GM19372 (cell line): ENCODE measurements at regions not wholly inside any gene's neighbourhood (a gene's known extent, or its start where the extent isn't known, plus 50 kb on each side); places are given as distances from the start of the nearest gene placed in this dataset.
"Not testable (repeated sequence)": the region's sequence is repeated elsewhere in the genome, so short reads cannot be mapped to it uniquely, and the experiment has no call there.

Source experiments
- ATAC-seq: cut with Tn5 transposase; IDR thresholded peaks from one replicate; pipeline ENCODE4 v1.9.1; 2021; ENCODE audit warnings: mild to moderate bottlenecking, low read depth, moderate library complexity; ENCODE audit not compliant: unreplicated experiment

DNA sequence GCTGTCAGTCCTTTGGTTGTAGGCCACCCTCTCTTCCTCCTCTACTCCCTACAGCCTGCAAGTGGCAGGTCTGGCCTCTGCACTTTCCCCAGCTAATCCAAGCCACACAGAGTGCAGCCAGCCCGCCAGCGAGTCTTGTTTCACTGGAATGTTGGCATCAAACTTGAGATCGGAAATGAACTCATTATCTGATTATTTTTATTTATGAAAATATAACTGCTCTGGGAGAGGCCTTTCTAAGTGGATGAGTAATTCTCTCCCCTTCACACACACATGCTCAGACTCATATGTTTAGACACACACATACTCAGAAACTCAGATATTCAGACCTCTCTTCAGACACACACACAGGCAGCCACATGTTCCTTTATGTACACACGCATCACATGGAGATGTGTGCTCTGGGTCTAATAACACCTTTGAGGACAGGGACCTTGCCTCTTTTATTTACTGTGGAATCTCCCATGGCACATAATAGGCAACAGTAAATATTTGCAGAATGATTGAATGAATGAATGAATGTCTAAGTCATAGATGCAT, 151.3 kb downstream of the ZFP36L2 start:
- ATAC-seq, result no peak

DNA sequence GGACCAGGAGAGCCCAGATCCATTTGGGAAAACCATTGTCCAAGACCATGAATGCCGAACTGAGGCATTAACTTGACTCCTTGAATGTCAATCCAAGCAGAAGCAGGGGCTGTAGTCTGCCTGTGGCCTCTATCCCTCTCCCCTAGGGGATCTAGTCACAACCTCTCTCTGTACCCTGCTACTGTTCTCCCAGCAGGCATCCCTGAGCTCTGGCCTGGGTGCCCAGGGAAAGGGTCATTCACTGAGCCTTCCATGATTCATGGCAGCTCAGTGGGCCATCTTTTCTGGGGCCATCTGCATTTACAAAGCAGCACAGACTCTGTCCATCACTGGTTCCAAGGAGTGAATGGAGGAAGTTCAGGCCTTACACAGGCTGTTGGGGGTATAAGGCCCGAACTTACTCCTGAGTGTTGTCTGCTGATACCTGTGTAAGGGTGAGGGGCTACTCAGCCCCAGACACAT, 151.8 kb downstream of the ZFP36L2 start:
- ATAC-seq, result no peak

- no peak for ATAC-seq
These were observed 152.4 kb downstream of the ZFP36L2 start for GRCh38 chr2:43074052-43074451.

GRCh38 chr2:43073401-43073825, 153.0 kb downstream of the ZFP36L2 start:
- no peak for ATAC-seq

DNA sequence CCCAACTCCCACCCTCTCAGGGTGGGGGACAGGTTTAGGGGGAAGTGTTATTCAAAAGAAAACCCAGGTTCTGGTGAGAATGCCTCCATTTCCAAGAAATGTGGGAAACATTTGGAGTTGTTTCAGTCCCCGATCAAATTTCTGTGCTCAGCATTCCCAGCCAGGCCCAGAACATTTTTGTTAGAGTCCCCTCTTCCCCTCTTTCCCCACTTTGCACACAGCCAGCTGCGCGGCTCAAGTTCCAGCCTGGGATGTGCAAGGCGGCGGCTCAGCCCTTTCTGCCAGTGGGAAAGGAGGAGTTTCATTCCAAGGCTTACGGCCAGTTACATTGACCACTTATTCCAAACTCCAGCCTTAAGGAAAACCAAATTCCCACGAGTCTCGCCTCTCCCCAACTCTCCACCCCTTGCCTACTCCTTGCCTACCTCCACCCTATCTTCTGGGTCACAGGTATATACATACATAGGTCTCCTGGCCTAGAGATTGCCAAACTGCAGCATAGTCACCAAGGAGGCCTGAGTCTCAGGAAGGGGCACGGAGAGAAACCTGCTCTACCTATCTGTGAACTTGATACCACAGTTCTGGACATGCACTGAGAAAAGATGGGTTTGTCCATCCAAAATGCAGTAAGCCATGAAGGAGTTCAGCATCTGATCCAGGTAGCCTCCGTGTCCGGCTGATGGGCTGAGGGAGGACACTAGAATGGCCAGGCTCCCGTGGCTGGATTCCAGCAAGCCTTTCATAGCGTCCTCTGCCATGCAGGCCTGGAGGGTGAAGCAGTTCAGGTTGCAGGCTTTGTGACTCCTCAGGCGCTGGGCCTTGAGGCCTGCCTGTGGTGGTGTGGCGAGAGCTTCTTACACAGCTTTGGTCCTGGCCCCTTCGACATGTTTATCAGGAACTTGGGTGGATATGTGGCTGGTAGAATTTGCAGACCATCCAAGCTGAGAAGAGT, 154.5 kb downstream of the ZFP36L2 start:
- ATAC-seq, result no peak

DNA sequence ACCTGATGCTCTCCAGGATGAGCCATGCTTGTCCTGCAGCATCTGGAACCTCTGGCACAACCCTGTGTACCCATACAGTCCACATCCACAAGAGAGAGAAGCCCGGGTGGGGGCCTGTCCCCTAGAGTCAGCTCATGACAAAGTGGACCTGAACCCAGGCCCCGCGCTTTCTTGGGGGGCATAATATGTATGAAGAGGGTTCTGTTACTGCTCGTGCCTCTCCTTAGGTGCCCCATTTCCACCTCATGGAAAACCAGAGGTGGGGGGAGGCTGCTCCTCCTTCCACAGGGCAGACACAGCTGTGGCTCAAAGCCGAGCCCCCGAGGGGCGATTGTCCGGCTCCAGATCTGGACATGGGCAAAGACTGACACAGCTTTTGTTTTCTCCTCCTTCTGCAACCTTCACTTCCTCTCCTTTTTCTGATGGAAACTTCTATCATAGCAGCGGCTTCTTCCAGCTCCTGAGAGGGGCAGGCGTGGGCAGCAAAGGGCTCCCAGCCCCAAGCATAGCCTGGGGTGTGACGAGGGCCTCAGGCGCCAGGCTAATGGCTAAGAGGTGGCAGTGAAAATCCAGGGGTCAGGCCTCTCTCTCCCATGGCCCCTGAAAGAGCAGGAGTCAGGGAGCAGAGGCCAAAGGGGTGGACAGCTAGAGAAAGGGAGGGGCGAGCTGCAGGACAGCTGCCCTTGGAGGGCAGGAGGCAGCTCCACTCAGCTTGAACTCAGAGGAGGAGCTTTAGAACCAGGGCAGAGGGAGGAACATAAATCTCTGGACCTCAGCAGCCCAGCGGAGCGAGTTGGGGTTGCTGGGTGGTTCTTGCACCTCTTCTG, 155.5 kb downstream of the ZFP36L2 start:
- no peak for ATAC-seq

GRCh38 chr2:43070030-43070429, 156.4 kb downstream of the ZFP36L2 start:
- no peak for ATAC-seq

DNA sequence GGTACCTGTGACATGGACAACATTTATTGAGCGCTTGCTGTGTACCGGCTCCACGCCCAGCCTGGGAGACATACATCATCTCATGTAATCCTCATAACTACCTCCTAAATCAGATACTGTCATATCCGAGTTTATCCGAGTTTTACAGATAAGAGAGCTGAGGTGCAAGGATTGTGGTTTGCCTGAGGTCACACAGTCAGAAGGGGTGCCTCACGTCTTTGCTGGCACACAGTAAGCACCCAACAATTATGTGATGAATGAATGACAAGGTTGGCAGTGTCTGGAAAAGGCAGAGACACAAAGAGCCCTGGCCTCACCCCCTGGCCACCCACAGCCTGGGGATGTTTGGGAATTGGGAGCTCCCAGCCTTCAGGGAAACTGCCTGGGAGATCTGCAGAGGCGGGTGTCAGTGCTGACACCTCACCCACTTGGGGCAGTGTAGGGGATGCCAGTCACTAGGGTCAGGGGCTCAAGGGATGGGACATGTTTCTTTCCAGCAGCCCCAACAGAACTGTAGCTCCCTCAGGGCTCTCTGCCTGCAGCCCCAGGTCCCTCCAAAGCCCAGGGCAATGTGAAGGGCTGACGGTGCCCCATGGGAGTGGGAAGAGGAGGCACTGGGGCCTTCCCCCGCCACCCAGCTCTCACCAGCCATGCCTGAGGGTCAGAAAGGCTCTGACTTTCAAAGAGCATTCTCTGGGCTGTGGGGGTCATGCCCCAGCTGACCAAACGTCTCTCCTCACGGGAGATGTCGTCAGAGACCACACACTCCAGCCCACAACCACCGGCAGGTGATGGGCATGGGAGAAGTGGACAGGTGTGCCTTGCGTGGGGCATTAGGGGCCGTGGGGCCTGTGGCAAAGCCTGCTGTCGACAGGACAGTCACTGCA, 157.5 kb downstream of the ZFP36L2 start:
- no peak for ATAC-seq

GRCh38 chr2:43068041-43068533, 158.3 kb downstream of the ZFP36L2 start:
- ATAC-seq, result no peak

- ATAC-seq, result no peak
These were observed 159.0 kb downstream of the ZFP36L2 start for GRCh38 chr2:43067254-43068040.

GRCh38 chr2:43066541-43067253, 159.7 kb downstream of the ZFP36L2 start:
- ATAC-seq, result not testable (repeated sequence)

DNA sequence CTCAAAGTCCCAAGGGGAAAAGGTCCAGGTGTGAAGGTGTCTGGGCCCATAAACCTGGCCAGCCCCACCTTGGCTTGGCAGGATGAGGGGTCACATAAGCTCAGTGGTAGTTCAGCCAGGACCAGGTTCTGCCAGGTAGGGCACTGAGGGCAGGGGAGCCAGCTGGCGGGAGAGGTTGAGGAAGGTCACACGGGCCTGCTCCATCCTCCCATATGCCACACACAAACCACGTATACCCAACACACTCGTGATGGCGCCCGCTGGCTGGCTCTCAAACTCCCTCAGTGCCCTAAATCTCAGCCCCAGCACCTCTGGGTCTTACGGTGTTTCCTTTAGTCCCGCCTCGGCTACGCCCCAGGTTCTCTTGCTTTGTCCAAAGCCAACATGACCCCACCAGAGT, 160.5 kb downstream of the ZFP36L2 start:
- no peak for ATAC-seq

- no peak for ATAC-seq
These were observed 161.4 kb downstream of the ZFP36L2 start for GRCh38 chr2:43065036-43065435.

- not testable (repeated sequence) for ATAC-seq
These were observed 163.3 kb downstream of the ZFP36L2 start for GRCh38 chr2:43063096-43063495.

GRCh38 chr2:43062058-43062457, 164.3 kb downstream of the ZFP36L2 start:
- ATAC-seq, result no peak

DNA sequence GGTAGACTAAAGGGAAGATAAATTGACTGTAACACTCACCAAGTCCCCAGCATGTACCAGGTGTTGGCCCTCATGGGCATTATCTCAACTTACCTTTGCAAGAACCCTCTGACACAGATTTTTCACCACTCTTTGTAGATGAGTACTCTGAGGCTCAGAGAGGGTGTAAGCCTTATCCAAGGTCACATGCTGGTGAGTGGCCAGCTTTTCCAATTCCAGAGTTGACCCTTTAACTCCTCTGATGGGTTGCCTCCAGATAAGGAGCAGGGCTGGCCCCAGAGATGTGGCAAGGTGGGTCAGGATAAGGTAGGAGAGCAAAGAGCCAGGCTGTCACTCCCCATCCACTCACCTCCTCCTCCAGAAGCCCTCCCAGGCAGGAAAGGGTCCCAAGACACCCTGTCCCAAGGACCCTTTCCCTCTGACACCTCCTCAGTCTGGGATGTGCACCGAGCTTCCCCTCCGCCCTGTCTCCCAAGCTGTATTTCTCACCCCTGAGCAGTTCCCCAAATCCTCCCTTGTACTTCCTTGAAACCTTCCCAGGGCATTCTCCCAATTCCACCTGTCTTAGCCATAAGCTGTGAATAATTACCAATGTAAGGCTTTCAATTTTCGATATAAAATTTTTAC, 165.9 kb downstream of the ZFP36L2 start:
- no peak for ATAC-seq

GRCh38 chr2:43059183-43059897, 167.1 kb downstream of the ZFP36L2 start:
- ATAC-seq, result no peak
